ENCODE measurements at regions not wholly inside any gene's neighbourhood (a gene's known extent, or its start where the extent isn't known, plus 50 kb on each side); places are given as distances from the start of the nearest gene placed in this dataset.

- in situ Hi-C loops (cut with MboI; ENCODE audit: low sequenced_read_pairs, unreplicated experiment), result no loop called here
- no peak for DNase-seq (ENCODE audit: low spot score)
- TF ChIP-seq CTCF (IDR thresholded peaks at IDR 0.05; ENCODE audit: borderline replicate concordance, control extremely low read depth, extremely low read depth, insufficient read depth, missing control alignments), result no peak
Measured at GRCh38 chrX:125709532-125709931, 389.9 kb downstream of the TEX13C start.

- DNase-seq (ENCODE audit: low spot score), result no peak
- in situ Hi-C loops (cut with MboI; ENCODE audit: low sequenced_read_pairs, unreplicated experiment), result no loop called here
- no peak for TF ChIP-seq CTCF (IDR thresholded peaks at IDR 0.05; ENCODE audit: borderline replicate concordance, control extremely low read depth, extremely low read depth, insufficient read depth, missing control alignments)
Measured at GRCh38 chrX:125710403-125711062, 390.9 kb downstream of the TEX13C start.

GRCh38 chrX:125711103-125711502, 391.4 kb downstream of the TEX13C start:
- no peak for DNase-seq (ENCODE audit: low spot score)
- TF ChIP-seq CTCF (IDR thresholded peaks at IDR 0.05; ENCODE audit: borderline replicate concordance, control extremely low read depth, extremely low read depth, insufficient read depth, missing control alignments), result no peak
- in situ Hi-C loops (cut with MboI; ENCODE audit: low sequenced_read_pairs, unreplicated experiment), result no loop called here

- in situ Hi-C loops (cut with MboI; ENCODE audit: low sequenced_read_pairs, unreplicated experiment), result no loop called here
- TF ChIP-seq CTCF (IDR thresholded peaks at IDR 0.05; ENCODE audit: borderline replicate concordance, control extremely low read depth, extremely low read depth, insufficient read depth, missing control alignments), result no peak
- DNase-seq (ENCODE audit: low spot score), result no peak
Measured at GRCh38 chrX:125713633-125714032, 394.0 kb downstream of the TEX13C start.

GRCh38 chrX:125727117-125727516, 407.4 kb downstream of the TEX13C start:
- no peak for DNase-seq (ENCODE audit: low spot score)
- TF ChIP-seq CTCF (IDR thresholded peaks at IDR 0.05; ENCODE audit: borderline replicate concordance, control extremely low read depth, extremely low read depth, insufficient read depth, missing control alignments), result no peak
- in situ Hi-C loops (cut with MboI; ENCODE audit: low sequenced_read_pairs, unreplicated experiment), result no loop called here

- in situ Hi-C loops (cut with MboI; ENCODE audit: low sequenced_read_pairs, unreplicated experiment), result no loop called here
- no peak for TF ChIP-seq CTCF (IDR thresholded peaks at IDR 0.05; ENCODE audit: borderline replicate concordance, control extremely low read depth, extremely low read depth, insufficient read depth, missing control alignments)
- DNase-seq (ENCODE audit: low spot score), result no peak
Measured at GRCh38 chrX:125736008-125736729, 416.5 kb downstream of the TEX13C start.
